Osteoblast (primary cell): ENCODE measurements at regions not wholly inside any gene's neighbourhood (a gene's known extent, or its start where the extent isn't known, plus 50 kb on each side); places are given as distances from the start of the nearest gene placed in this dataset.

Source experiments
- DNase-seq: peaks from one replicate; pipeline ENCODE4 v3.0.0; 2011; ENCODE audit warnings: low spot score, mixed read lengths; ENCODE audit not compliant: insufficient read length; ENCODE audit errors: missing footprints
- H2AFZ ChIP-seq: 2 replicates; pipeline ENCODE4 v1.6.0; 2011; ENCODE audit warnings: mild to moderate bottlenecking, low read length
- H3K27ac ChIP-seq: 2 replicates; pipeline ENCODE4 v1.5.1; 2011; ENCODE audit warnings: mild to moderate bottlenecking, low read depth, low read length, moderate library complexity
- H3K27me3 ChIP-seq: 2 replicates; pipeline ENCODE4 v1.6.0; 2012; ENCODE audit warnings: mild to moderate bottlenecking, control low read depth, inconsistent platforms, low read length, moderate library complexity; ENCODE audit not compliant: insufficient read depth
- H3K36me3 ChIP-seq: 2 replicates; pipeline ENCODE4 v1.5.1; 2011; ENCODE audit warnings: mild to moderate bottlenecking, low read length, control low read depth, moderate library complexity; ENCODE audit not compliant: insufficient read depth
- H3K4me1 ChIP-seq: 2 replicates; pipeline ENCODE4 v1.5.1; 2011; ENCODE audit warnings: mild to moderate bottlenecking, low read length, control low read depth, moderate library complexity; ENCODE audit not compliant: insufficient read depth
- H3K4me2 ChIP-seq: 2 replicates; pipeline ENCODE4 v1.6.0; 2011; ENCODE audit warnings: mild to moderate bottlenecking, low read length; ENCODE audit not compliant: insufficient read depth
- H3K4me3 ChIP-seq: fragments of 200-600 bp; sonication (generic); 3 replicates; pipeline ENCODE4 v1.5.1; 2012; ENCODE audit warnings: mild to moderate bottlenecking, low read length, inconsistent platforms; ENCODE audit not compliant: insufficient read depth
- H3K79me2 ChIP-seq: 2 replicates; pipeline ENCODE4 v1.6.0; 2012; ENCODE audit warnings: mild to moderate bottlenecking, low read length, control low read depth, inconsistent platforms; ENCODE audit not compliant: insufficient read depth
- H3K9me3 ChIP-seq: 2 replicates; pipeline ENCODE4 v1.5.1; 2011; ENCODE audit warnings: low read depth, low read length, control low read depth
- H4K20me1 ChIP-seq: 2 replicates; pipeline ENCODE4 v1.6.0; 2012; ENCODE audit warnings: mild to moderate bottlenecking, low read length, control low read depth; ENCODE audit not compliant: insufficient read depth
- CTCF ChIP-seq: IDR thresholded peaks from 2 replicates; pipeline ENCODE4 v1.5.1; 2011; ENCODE audit warnings: mild to moderate bottlenecking, low read depth, low read length, moderate library complexity; ENCODE audit errors: extremely low read depth

- Histone ChIP-seq H3K27ac (no peak overlapping the region), H3K9me3 (no peaks in the 10 kb centered on the region), H3K4me3 (no peak overlapping the region), H3K4me2 (no peak overlapping the region), H3K27me3 (no peaks in the 10 kb centered on the region), H3K4me1 (no peaks in the 10 kb centered on the region), H3K36me3 (no peaks in the 10 kb centered on the region), H4K20me1 (no peaks in the 10 kb centered on the region), H3K79me2 (no peaks in the 10 kb centered on the region), H2AFZ (no peak overlapping the region)
- TF ChIP-seq CTCF, result no peak
- no peak for DNase-seq
Observed at GRCh38 chr14:38502239-38502638, 246.3 kb upstream of the CLEC14A start.

- no peak for DNase-seq
- H3K79me2 ChIP-seq, result no peaks in the 10 kb centered on the region
- H3K4me3 ChIP-seq, result no peak overlapping the region
- no peaks in the 10 kb centered on the region for H3K9me3 ChIP-seq
- H3K4me2 ChIP-seq, result no peak overlapping the region
- no peaks in the 10 kb centered on the region for H3K27me3 ChIP-seq
- no peak for TF ChIP-seq CTCF
- H4K20me1 ChIP-seq, result no peaks in the 10 kb centered on the region
- H3K4me1 ChIP-seq, result no peaks in the 10 kb centered on the region
- no peak overlapping the region for H3K27ac ChIP-seq
- no peak overlapping the region for H2AFZ ChIP-seq
- no peaks in the 10 kb centered on the region for H3K36me3 ChIP-seq
Observed at GRCh38 chr14:38500125-38500524, 244.2 kb upstream of the CLEC14A start.

GRCh38 chr14:38496092-38496491, 240.2 kb upstream of the CLEC14A start:
- Histone ChIP-seq H4K20me1 (no peaks in the 10 kb centered on the region), H3K9me3 (no peaks in the 10 kb centered on the region), H2AFZ (no peak overlapping the region), H3K4me2 (no peak overlapping the region), H3K79me2 (no peaks in the 10 kb centered on the region), H3K4me1 (no peaks in the 10 kb centered on the region), H3K27ac (no peak overlapping the region), H3K27me3 (no peaks in the 10 kb centered on the region), H3K4me3 (no peak overlapping the region), H3K36me3 (no peaks in the 10 kb centered on the region)
- no peak for TF ChIP-seq CTCF
- no peak for DNase-seq

GRCh38 chr14:38490273-38490672, 234.4 kb upstream of the CLEC14A start:
- Histone ChIP-seq H3K4me2 (no peak overlapping the region), H3K79me2 (no peaks in the 10 kb centered on the region), H3K4me1 (no peaks in the 10 kb centered on the region), H3K27me3 (no peaks in the 10 kb centered on the region), H3K9me3 (no peaks in the 10 kb centered on the region), H4K20me1 (no peaks in the 10 kb centered on the region), H2AFZ (no peak overlapping the region), H3K36me3 (no peaks in the 10 kb centered on the region), H3K27ac (no peak overlapping the region), H3K4me3 (no peak overlapping the region)
- TF ChIP-seq CTCF, result no peak
- DNase-seq, result no peak
